ENCODE measurements at regions not wholly inside any gene's neighbourhood (a gene's known extent, or its start where the extent isn't known, plus 50 kb on each side); places are given as distances from the start of the nearest gene placed in this dataset.

- TF ChIP-seq SYNCRIP (IDR thresholded peaks at IDR 0.05; ENCODE audit: insufficient read depth, low read depth, low read length) (no peak), DZIP1 (CRISPR knock-in tag; IDR thresholded peaks at IDR 0.05) (no peak), SRF (IDR thresholded peaks at IDR 0.05; ENCODE audit: low read depth, low read length) (no peak), ZNF318 (CRISPR knock-in tag; IDR thresholded peaks at IDR 0.05) (no peak), PRDM15 (CRISPR knock-in tag; IDR thresholded peaks at IDR 0.05) (no peak), ZXDC (CRISPR knock-in tag; IDR thresholded peaks at IDR 0.05) (no peak), KAT2B (IDR thresholded peaks at IDR 0.05; ENCODE audit: borderline replicate concordance, low read depth, low read length) (no peak), IKZF1 (IDR thresholded peaks at IDR 0.05) (no peak), ZNF430 (CRISPR knock-in tag; IDR thresholded peaks at IDR 0.05) (no peak), SOX6 (IDR thresholded peaks at IDR 0.05) (no peak), SOX6 (CRISPR knock-in tag; IDR thresholded peaks at IDR 0.05) (no peak), EP300 (IDR thresholded peaks at IDR 0.05; ENCODE audit: low read depth in 2 of 2, low read length in 2 of 2) (peak in 1 of 2 experiments; percentile 29; a peak in 1 of 4 replicates), EP300 (CRISPR knock-in tag; IDR thresholded peaks at IDR 0.05; ENCODE audit: borderline replicate concordance) (no peak)
Observed at GRCh38 chr2:226303707-226304106, 495.9 kb downstream of the IRS1 start (continued).
